Endothelial cell of umbilical vein (primary cell): ENCODE measurements at regions not wholly inside any gene's neighbourhood (a gene's known extent, or its start where the extent isn't known, plus 50 kb on each side); places are given as distances from the start of the nearest gene placed in this dataset.

Experiments used
- BruUV-seq: library from RNA; stranded (reverse); fragments of 400-500 nt; replicated peaks from 2 replicates; lab custom pipeline; 2021; lab: Mats Ljungman, UMichigan
- CTCF ChIA-PET: fragments of 300-600, 350-600 bp; sonication (Branson Sonifier 250); formaldehyde crosslinking; loops from one replicate; lab custom pipeline; 2021; ENCODE audit warnings: antibody characterized with exemption, inconsistent platforms; lab: Charles Lee
- POLR2A ChIA-PET: fragments of 300-600, 350-600 bp; sonication (Branson Sonifier 250); formaldehyde crosslinking; loops from one replicate; lab custom pipeline; 2021; ENCODE audit warnings: antibody characterized with exemption, inconsistent platforms; lab: Charles Lee
- DNase-seq: peaks from one replicate; pipeline ENCODE4 v3.0.0-alpha.2; 2011; ENCODE audit warnings: low read depth, low spot score
- FAIRE-seq: peaks from 2 replicates; lab custom pipeline; 2011; peaks lifted over from hg19 to GRCh38; lab: Jason Lieb, UNC
- H2AFZ ChIP-seq: 2 replicates; pipeline ENCODE4 v1.6.0; 2012; ENCODE audit warnings: low read depth, low read length, control low read depth, inconsistent platforms
- H3K27ac ChIP-seq: 2 replicates; pipeline ENCODE4 v1.5.1; 2011; ENCODE audit warnings: low read depth, mild to moderate bottlenecking, control low read depth, low read length, moderate library complexity; ENCODE audit not compliant: insufficient read depth
- H3K27me3 ChIP-seq, 2 experiments: 2 replicates each; pipeline versions ENCODE4 v1.6.0 to v1.6.1; 2011; ENCODE audit warnings: low read length in 2 of 2, mixed read lengths in 1 of 2; ENCODE audit not compliant: control insufficient read depth in 2 of 2, insufficient read depth in 2 of 2
- H3K36me3 ChIP-seq, 2 experiments: 2 replicates in 1 of 2; 3 replicates in 1 of 2; pipeline ENCODE4 v1.5.1; 2011; ENCODE audit warnings: low read length in 2 of 2, mild to moderate bottlenecking in 1 of 2, moderate library complexity in 1 of 2; ENCODE audit not compliant: control insufficient read depth in 2 of 2, insufficient read depth in 2 of 2; ENCODE audit errors: extremely low read depth in 1 of 2
- H3K4me1 ChIP-seq: 3 replicates; pipeline ENCODE4 v1.5.1; 2011; ENCODE audit warnings: mild to moderate bottlenecking, low read length; ENCODE audit not compliant: control insufficient read depth, insufficient read depth; ENCODE audit errors: extremely low read depth
- H3K4me2 ChIP-seq: 2 replicates; pipeline ENCODE4 v1.6.1; 2011; ENCODE audit warnings: low read length, control low read depth, mixed read lengths; ENCODE audit not compliant: insufficient read depth
- H3K4me3 ChIP-seq, 3 experiments: fragments of 200-600 bp in 1 of 3; sonication (generic), shearing (Covaris generic) in 1 of 3; replicated peaks in 1 of 3; 2 replicates each; pipeline ENCODE4 v1.5.1; 2011 to 2016; ENCODE audit warnings: control low read depth in 3 of 3, low read length in 3 of 3, mild to moderate bottlenecking in 2 of 3, inconsistent platforms in 1 of 3, low read depth in 1 of 3, moderate library complexity in 1 of 3; ENCODE audit not compliant: insufficient read depth in 1 of 3
- H3K79me2 ChIP-seq: 2 replicates; pipeline ENCODE4 v1.6.0; 2012; ENCODE audit warnings: low read length, inconsistent platforms; ENCODE audit not compliant: control insufficient read depth, insufficient read depth
- H3K9ac ChIP-seq: replicated peaks from 2 replicates; pipeline ENCODE3; 2011; ENCODE audit warnings: low read length, control low read depth; ENCODE audit not compliant: insufficient read depth; ENCODE audit errors: extremely low read depth
- H3K9me1 ChIP-seq: replicated peaks from 3 replicates; pipeline ENCODE4 v1.6.0; 2011; ENCODE audit warnings: mild to moderate bottlenecking, low read length; ENCODE audit not compliant: control insufficient read depth, insufficient read depth; ENCODE audit errors: extremely low read depth
- H3K9me3 ChIP-seq: replicated peaks from 2 replicates; pipeline ENCODE4 v1.5.1; 2012; ENCODE audit warnings: low read length, inconsistent platforms; ENCODE audit not compliant: control insufficient read depth, insufficient read depth
- H4K20me1 ChIP-seq: replicated peaks from 2 replicates; pipeline ENCODE3; 2011; ENCODE audit warnings: mild to moderate bottlenecking, low read length; ENCODE audit not compliant: control insufficient read depth, insufficient read depth; ENCODE audit errors: extremely low read depth
- CTCF ChIP-seq, 2 donors: IDR thresholded peaks; 1 replicate in 1 of 2; 2 replicates in 1 of 2; pipeline ENCODE4 v1.5.1; 2011; ENCODE audit warnings: low read length in 2 of 2, mild to moderate bottlenecking in 2 of 2, moderate library complexity in 2 of 2, control low read depth in 1 of 2, inconsistent platforms in 1 of 2, low read depth in 1 of 2; ENCODE audit not compliant: insufficient read depth in 1 of 2; ENCODE audit errors: extremely low read depth in 1 of 2
- EZH2 ChIP-seq: IDR thresholded peaks from 2 replicates; pipeline ENCODE4 v1.6.1; 2012; ENCODE audit warnings: borderline replicate concordance, low read depth, mild to moderate bottlenecking, moderate library complexity, low read length, inconsistent platforms; ENCODE audit not compliant: severe bottlenecking
- FOS ChIP-seq: IDR thresholded peaks from 2 replicates; pipeline ENCODE4 v1.6.1; 2011; ENCODE audit warnings: mild to moderate bottlenecking, low read length, moderate library complexity, borderline replicate concordance; ENCODE audit not compliant: insufficient read depth
- GATA2 ChIP-seq: IDR thresholded peaks from 2 replicates; pipeline ENCODE4 v1.7.0; 2011; ENCODE audit warnings: low read depth, mild to moderate bottlenecking, moderate library complexity, mixed read lengths, low read length; ENCODE audit not compliant: insufficient read length, insufficient read depth
- JUN ChIP-seq: IDR thresholded peaks from 2 replicates; pipeline ENCODE4 v1.6.1; 2011; ENCODE audit warnings: borderline replicate concordance, low read depth; ENCODE audit not compliant: insufficient read length, insufficient read depth
- MYC ChIP-seq: IDR thresholded peaks from one replicate; pipeline ENCODE4 v1.6.1; 2011; ENCODE audit warnings: mild to moderate bottlenecking, low read depth, low read length
- POLR2A ChIP-seq: IDR thresholded peaks from 2 replicates; pipeline ENCODE4 v1.6.1; 2012; ENCODE audit warnings: low read depth, mild to moderate bottlenecking, control low read depth, low read length
- POLR2AphosphoS5 ChIP-seq: IDR thresholded peaks from 2 replicates; pipeline ENCODE4 v1.6.1; 2012; ENCODE audit warnings: low read depth, mild to moderate bottlenecking, control low read depth, low read length, moderate library complexity; ENCODE audit not compliant: insufficient read depth
- dilution Hi-C: fragments of 300-500 bp; cut with MboI; formaldehyde crosslinking; loops from one replicate; pipeline ENCODE4 v1.15.0; 2019; ENCODE audit warnings: low sequenced_read_pairs; ENCODE audit not compliant: extremely low pct_ligation_motif_present
- intact Hi-C: fragments of 100-400 bp; cut with micrococcal nuclease; formaldehyde crosslinking; loops from one replicate; pipeline ENCODE4 v1.10.0; 2022

- Histone ChIP-seq H3K9me3 (no peaks in the 10 kb centered on the region), H3K27me3 (no peaks in the 10 kb centered on the region), H3K4me3 (no peak overlapping the region), H3K4me2 (no peak overlapping the region), H2AFZ (no peak overlapping the region), H3K9ac (no peak overlapping the region), H3K9me1 (no peaks in the 10 kb centered on the region), H4K20me1 (no peaks in the 10 kb centered on the region), H3K27ac (no peak overlapping the region), H3K36me3 (no peaks in the 10 kb centered on the region), H3K4me1 (no peaks in the 10 kb centered on the region), H3K79me2 (no peaks in the 10 kb centered on the region)
- BruUV-seq = no TSS peak
- TF ChIP-seq FOS (no peak), JUN (no peak), MYC (no peak), GATA2 (no peak)
- DNase-seq (no peak), FAIRE-seq (no peak)
- dilution Hi-C loops = no loop called here
- intact Hi-C loops = no loop called here
- POLR2A ChIA-PET = no interaction called here
- CTCF ChIA-PET = no interaction called here
Measured at GRCh38 chr2:144074450-144074849, 445.5 kb downstream of the ZEB2 start.

GRCh38 chr2:144071461-144071860 is 448.5 kb downstream of the ZEB2 start:
- Histone ChIP-seq H3K4me1 (no peaks in the 10 kb centered on the region), H3K36me3 (no peaks in the 10 kb centered on the region), H3K4me2 (no peak overlapping the region), H3K79me2 (no peaks in the 10 kb centered on the region), H3K4me3 (no peak overlapping the region), H3K9me1 (no peaks in the 10 kb centered on the region), H3K27ac (no peak overlapping the region), H3K27me3 (no peaks in the 10 kb centered on the region), H2AFZ (no peak overlapping the region), H3K9me3 (no peaks in the 10 kb centered on the region), H3K9ac (no peak overlapping the region), H4K20me1 (no peaks in the 10 kb centered on the region)
- dilution Hi-C loops (no loop called here), intact Hi-C loops (no loop called here)
- no peak for DNase-seq
- ChIA-PET CTCF (no interaction called here), POLR2A (no interaction called here)
- no TSS peak for BruUV-seq
- FAIRE-seq = no peak
- TF ChIP-seq FOS = no peak
- TF ChIP-seq POLR2AphosphoS5 = no peak
- peak in 1 of 2 donors; percentile 9 for TF ChIP-seq CTCF (IDR thresholded peaks at IDR 0.05; ENCODE audit: extremely low read depth in 1 of 2, insufficient read depth in 1 of 2, low read depth in 1 of 2, low read length in 2 of 2)
- TF ChIP-seq JUN = no peak
- no peak for TF ChIP-seq POLR2A
- TF ChIP-seq GATA2 = no peak
- no peak for TF ChIP-seq MYC
- no peak for TF ChIP-seq EZH2
